MCF 10A (cell line): ENCODE measurements at regions not wholly inside any gene's neighbourhood (a gene's known extent, or its start where the extent isn't known, plus 50 kb on each side); places are given as distances from the start of the nearest gene placed in this dataset.

Source experiments
- BruUV-seq: library from RNA; stranded (reverse); fragments of 400-500 nt; replicated peaks from 2 replicates; lab custom pipeline; 2021; lab: Mats Ljungman, UMichigan
- CTCF ChIA-PET: fragments of 300-600 bp; sonication (Branson Sonifier 250); formaldehyde crosslinking; extraction: SDS; loops from one replicate; lab custom pipeline; 2021; ENCODE audit warnings: antibody characterized with exemption, inconsistent platforms; lab: Yijun Ruan, JAX
- POLR2A ChIA-PET: fragments of 300-600, 350-650 bp; sonication (Branson Sonifier 250); formaldehyde crosslinking; extraction: SDS; loops from one replicate; lab custom pipeline; 2020; ENCODE audit warnings: antibody characterized with exemption, inconsistent platforms; lab: Yijun Ruan, JAX
- DNase-seq: peaks from one replicate; pipeline ENCODE4 v3.0.0-alpha.2; 2018; ENCODE audit not compliant: unreplicated experiment
- H3K27ac Mint-ChIP-seq: one replicate; pipeline ENCODE4 v1.8.0; 2022; ENCODE audit warnings: mild to moderate bottlenecking, low read depth, mixed read lengths; ENCODE audit not compliant: unreplicated experiment
- H3K27me3 Mint-ChIP-seq: one replicate; pipeline ENCODE4 v1.8.0; 2022; ENCODE audit warnings: mixed read lengths; ENCODE audit not compliant: insufficient read depth, unreplicated experiment
- H3K36me3 Mint-ChIP-seq: one replicate; pipeline ENCODE4 v1.8.0; 2022; ENCODE audit warnings: mild to moderate bottlenecking, moderate library complexity, mixed read lengths; ENCODE audit not compliant: insufficient read depth, unreplicated experiment
- H3K4me1 Mint-ChIP-seq: one replicate; pipeline ENCODE4 v1.8.0; 2022; ENCODE audit warnings: mixed read lengths; ENCODE audit not compliant: insufficient read depth, unreplicated experiment
- H3K4me3 Mint-ChIP-seq: one replicate; pipeline ENCODE4 v1.8.0; 2022; ENCODE audit warnings: mild to moderate bottlenecking, moderate library complexity, mixed read lengths; ENCODE audit not compliant: unreplicated experiment
- H3K9me3 Mint-ChIP-seq: one replicate; pipeline ENCODE4 v1.8.0; 2022; ENCODE audit warnings: mixed read lengths; ENCODE audit not compliant: unreplicated experiment
- CTCF ChIP-seq: fragments of 200-600 bp; IDR thresholded peaks from one replicate; pipeline ENCODE4 v1.8.0; 2022; ENCODE audit warnings: antibody characterized with exemption, mild to moderate bottlenecking; ENCODE audit not compliant: unreplicated experiment
- intact Hi-C: fragments of 100-400 bp; cut with micrococcal nuclease; formaldehyde crosslinking; loops from 2 replicates; pipeline ENCODE4 v1.14.1; 2022

DNA sequence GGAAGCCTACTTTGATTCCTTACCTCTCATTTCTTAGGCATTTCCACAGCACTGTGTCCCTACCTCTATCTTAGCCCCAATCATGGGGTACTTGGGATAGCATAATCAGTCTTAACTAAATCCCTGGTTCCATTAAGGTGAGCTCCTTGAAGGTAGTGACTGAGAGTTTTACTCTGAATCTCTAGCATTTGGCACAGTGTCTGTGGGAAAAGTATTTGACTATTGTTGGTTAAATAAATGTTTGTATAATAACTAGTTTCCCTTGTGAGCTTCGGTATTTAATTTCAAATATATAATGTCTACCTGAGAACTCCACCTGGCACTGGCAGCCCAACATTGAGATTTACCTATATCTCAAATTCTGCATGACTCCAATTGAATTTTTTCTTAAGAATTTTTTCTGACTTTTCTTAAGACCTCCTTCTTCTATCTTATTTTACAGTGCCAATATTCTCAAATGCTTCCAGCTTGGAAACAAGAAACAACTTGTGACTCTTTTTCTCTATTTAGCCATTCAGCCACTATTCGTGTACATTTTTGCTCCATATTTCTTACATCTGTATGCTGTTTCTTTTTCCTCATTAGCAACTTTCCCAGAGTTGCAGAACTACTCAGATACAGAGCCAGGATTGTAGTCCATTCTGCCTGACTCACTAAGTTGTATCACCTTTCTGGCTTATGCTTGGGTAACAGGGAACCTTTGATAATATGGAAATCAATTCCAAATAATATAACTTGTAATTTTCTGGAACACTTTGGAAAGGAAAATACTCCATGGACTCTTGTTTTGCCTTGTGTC lies 214.0 kb upstream of the NT5C1B start:
- no TSS peak for BruUV-seq
- no peaks in the 10 kb centered on the region for H3K36me3 Mint-ChIP-seq
- no peak for TF ChIP-seq CTCF
- H3K9me3 Mint-ChIP-seq = peaks cover 8% of the 10 kb centered on the region
- H3K4me3 Mint-ChIP-seq = no peak overlapping the region
- POLR2A ChIA-PET = no interaction called here
- H3K27ac Mint-ChIP-seq = no peak overlapping the region
- no peaks in the 10 kb centered on the region for H3K27me3 Mint-ChIP-seq
- no peaks in the 10 kb centered on the region for H3K4me1 Mint-ChIP-seq
- DNase-seq = no peak
- intact Hi-C loops = no loop called here
- CTCF ChIA-PET = interaction anchor here (0.6 kb wide), 2 partner anchors 418 to 426 kb away, joined by 3 to 4 read pairs; no protein-coding TSS in a partner anchor

DNA sequence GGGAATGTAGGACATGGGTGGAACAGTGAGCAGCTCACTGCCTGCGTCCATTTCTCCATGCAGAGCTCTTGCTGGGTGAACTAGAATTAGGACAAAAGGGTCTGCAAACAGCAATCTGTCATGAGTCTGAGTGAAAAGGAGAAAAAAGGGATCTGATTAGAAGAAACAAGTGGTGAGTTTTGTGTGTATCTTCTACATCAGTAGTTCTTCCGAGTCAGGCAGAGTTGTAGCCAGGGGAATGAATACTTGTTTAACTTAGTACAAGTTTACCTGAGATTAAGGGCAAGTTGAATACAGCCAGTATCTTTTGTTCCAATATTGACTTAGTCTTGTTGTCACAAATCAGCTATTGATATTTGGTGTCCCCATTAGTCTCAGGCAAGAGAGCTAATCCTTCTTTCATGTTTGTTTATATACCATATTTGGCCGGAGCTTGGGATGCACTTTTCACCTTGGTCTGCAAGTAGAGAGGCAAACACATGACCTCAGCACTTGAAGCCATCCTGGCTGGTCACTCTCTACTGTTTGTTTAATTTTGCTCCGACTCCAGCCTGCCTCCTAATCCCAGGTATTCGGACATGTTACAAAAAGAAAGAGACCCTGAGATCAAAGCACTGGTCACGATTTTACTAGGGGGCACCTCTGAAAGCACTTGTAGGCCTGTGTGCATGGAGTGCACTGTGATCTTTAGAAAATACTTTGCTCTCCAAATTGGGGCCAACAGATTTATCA lies 211.0 kb upstream of the NT5C1B start:
- intact Hi-C loops = no loop called here
- no peaks in the 10 kb centered on the region for H3K27me3 Mint-ChIP-seq
- POLR2A ChIA-PET = no interaction called here
- H3K27ac Mint-ChIP-seq = no peak overlapping the region
- CTCF ChIA-PET = interaction anchor here (0.7 to 0.8 kb wide), 2 partner anchors 12 to 540 kb away, joined by 3 read pairs; no protein-coding TSS in a partner anchor
- H3K4me1 Mint-ChIP-seq = no peaks in the 10 kb centered on the region
- no TSS peak for BruUV-seq
- TF ChIP-seq CTCF = no peak
- H3K9me3 Mint-ChIP-seq = peaks cover 2% of the 10 kb centered on the region
- H3K4me3 Mint-ChIP-seq = no peak overlapping the region
- no peaks in the 10 kb centered on the region for H3K36me3 Mint-ChIP-seq
- DNase-seq = no peak

DNA sequence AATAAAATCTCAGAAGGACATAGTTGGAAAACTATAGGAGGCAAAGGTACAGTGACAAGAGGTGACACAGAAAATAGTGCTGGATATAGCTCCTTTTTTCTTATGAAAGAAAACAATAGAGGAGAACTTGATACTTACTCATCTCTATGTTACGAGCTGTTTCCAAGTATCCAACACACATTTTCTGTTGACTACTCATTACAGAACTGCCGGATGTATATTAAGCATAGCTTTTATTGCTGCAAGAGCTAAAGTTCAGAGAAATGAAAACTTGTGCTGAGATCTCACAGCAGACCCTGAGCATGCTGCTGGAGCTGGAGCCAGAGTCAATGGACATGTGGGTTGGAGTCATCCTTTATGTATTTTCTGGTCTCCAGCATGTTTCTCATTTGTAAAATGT lies 210.0 kb upstream of the NT5C1B start:
- Mint-ChIP-seq H3K36me3 (no peaks in the 10 kb centered on the region), H3K4me1 (no peaks in the 10 kb centered on the region), H3K27me3 (no peaks in the 10 kb centered on the region), H3K27ac (no peak overlapping the region), H3K4me3 (no peak overlapping the region), H3K9me3 (no peaks in the 10 kb centered on the region)
- TF ChIP-seq CTCF = no peak
- no peak for DNase-seq
- intact Hi-C loops = no loop called here
- POLR2A ChIA-PET = no interaction called here
- CTCF ChIA-PET = no interaction called here
- BruUV-seq = no TSS peak

DNA sequence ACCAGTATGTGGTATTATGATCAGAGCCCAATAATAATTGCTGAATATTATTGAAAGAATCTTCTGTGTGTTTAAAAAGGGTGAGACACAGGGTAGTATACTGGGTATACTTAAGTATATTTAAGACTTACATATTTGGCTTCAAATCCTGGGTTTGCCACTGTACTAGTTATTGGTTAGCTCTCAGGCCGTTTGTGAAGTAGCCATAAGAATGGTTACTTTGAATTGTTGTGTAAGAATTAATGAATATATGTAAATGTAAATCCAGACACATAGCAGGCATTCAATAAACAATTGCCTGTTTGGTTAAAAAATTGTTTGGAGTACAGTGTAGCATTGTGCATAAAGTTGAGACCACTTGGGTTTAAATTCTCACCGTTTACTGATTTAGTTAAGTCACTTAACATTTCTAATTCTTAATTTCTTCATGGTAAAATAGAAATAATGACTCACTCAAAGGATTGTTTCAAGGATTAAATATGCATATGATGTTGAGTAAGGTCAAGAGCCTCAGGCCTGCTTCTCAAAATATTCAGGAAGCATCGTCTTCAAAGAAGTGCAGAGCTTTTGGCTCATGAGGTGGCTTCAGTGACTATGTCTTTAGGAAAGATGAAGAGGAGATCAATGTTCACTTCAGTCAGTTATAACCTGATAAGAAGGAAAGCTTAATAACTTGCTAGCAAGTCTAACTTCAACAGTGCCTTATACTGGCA lies 207.9 kb upstream of the NT5C1B start:
- ChIA-PET POLR2A (no interaction called here), CTCF (interaction anchor here (1.0 kb wide), 1 partner anchor 22 kb away, joined by 3 read pairs; no protein-coding TSS in a partner anchor)
- Mint-ChIP-seq H3K27me3 (no peaks in the 10 kb centered on the region), H3K27ac (no peak overlapping the region), H3K4me3 (no peak overlapping the region), H3K9me3 (no peaks in the 10 kb centered on the region), H3K36me3 (no peaks in the 10 kb centered on the region), H3K4me1 (peaks cover 2% of the 10 kb centered on the region)
- DNase-seq = no peak
- intact Hi-C loops = no loop called here
- TF ChIP-seq CTCF = no peak
- BruUV-seq = no TSS peak
